ENCODE measurements at regions not wholly inside any gene's neighbourhood (a gene's known extent, or its start where the extent isn't known, plus 50 kb on each side); places are given as distances from the start of the nearest gene placed in this dataset.

DNA sequence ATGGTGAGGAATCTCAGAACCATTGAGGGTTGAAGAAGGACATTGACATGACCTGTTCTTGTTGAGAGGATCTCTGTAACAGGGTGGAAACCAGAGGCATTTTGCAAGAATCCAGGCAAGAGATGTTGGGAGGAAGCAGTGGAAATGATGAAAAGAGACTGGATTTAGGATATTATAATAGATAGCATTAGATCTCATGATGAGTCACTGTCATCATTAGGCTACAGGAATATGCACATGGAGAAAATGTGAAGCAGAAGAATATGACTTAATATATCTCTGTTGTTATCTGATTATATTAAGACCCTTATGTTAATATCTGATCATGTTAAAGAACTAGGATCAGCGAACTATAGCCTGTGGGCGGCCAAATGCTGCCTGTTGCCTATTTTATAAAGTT, 393.0 kb upstream of the MTPN start:
- H3K4me3 ChIP-seq = no peak overlapping the region
- H3K27me3 ChIP-seq = no peaks in the 10 kb centered on the region
- intact Hi-C loops (cut with DNase I) = no loop called here
- DNase-seq = no peak
- 93 to 95% methylated on average over 2 of the region's 2 CpGs for WGBS, 2 donors
- TF ChIP-seq, protein P1, sequence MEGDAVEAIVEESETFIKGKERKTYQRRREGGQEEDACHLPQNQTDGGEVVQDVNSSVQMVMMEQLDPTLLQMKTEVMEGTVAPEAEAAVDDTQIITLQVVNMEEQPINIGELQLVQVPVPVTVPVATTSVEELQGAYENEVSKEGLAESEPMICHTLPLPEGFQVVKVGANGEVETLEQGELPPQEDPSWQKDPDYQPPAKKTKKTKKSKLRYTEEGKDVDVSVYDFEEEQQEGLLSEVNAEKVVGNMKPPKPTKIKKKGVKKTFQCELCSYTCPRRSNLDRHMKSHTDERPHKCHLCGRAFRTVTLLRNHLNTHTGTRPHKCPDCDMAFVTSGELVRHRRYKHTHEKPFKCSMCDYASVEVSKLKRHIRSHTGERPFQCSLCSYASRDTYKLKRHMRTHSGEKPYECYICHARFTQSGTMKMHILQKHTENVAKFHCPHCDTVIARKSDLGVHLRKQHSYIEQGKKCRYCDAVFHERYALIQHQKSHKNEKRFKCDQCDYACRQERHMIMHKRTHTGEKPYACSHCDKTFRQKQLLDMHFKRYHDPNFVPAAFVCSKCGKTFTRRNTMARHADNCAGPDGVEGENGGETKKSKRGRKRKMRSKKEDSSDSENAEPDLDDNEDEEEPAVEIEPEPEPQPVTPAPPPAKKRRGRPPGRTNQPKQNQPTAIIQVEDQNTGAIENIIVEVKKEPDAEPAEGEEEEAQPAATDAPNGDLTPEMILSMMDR (IDR thresholded peaks at IDR 0.05) = no peak
- peaks cover 0 to 6% (median 0%) of the 10 kb centered on the region in 11 donors for H3K9me3 ChIP-seq
- H3K4me1 ChIP-seq = no peaks in the 10 kb centered on the region
- ATAC-seq = no peak
- no peak overlapping the region for H3K27ac ChIP-seq
- no peaks in the 10 kb centered on the region for H3K36me3 ChIP-seq

DNA sequence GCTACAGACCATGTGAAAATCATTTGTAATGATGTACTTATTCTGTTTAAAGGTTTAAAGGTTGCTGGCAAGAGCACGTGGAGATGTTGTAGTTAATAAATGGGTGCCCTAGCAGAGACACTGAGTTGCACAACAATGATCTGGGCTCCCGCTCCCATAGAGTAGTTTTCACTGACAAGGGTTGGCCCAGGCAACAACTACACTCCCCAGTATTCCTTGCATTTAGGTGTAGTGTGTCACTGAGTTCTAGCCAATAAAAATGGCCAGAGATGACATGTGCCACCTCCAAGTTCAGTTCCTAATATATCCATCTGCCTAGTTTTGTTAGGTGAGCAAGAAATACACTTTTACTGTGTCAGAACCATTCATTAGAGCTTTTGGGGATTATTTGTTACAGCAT, 392.1 kb upstream of the MTPN start:
- TF ChIP-seq, protein P1 (IDR thresholded peaks at IDR 0.05) = no peak
- no peak for ATAC-seq
- no peak overlapping the region for H3K27ac ChIP-seq

DNA sequence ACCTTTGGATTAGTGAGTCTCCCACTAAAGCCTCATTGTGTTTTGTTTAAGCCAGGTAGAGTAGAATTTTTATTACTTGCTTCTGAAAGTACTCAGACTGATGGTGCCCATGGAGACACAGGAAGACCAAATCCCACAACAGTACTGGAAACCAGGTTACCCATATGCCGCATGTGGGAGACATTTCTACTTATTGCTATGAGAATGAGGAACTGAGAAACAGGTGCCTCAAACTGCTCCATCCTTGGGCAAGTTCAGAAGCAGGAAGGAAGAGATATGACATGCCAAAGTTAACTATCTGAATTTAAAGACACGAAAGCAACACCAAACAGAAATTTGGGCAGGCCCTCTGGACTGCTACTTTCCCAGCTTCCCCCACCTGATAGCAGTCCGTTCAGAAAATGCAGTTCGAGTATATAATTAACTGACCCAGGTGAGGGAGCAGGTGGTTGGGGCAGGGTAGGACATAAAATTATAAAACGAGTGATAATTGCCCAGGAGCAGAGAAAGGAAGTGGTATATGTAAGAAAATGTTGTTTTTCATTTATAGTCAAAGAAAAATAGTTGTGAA, 382.3 kb upstream of the MTPN start:
- intact Hi-C loops (cut with DNase I) = no loop called here
- TF ChIP-seq, protein P1 (IDR thresholded peaks at IDR 0.05) = no peak
- no peak overlapping the region for H3K4me3 ChIP-seq
- no peaks in the 10 kb centered on the region for H3K36me3 ChIP-seq
- DNase-seq (no peak), ATAC-seq (no peak)
- H3K27ac ChIP-seq = no peak overlapping the region
- no peaks in the 10 kb centered on the region for H3K4me1 ChIP-seq
- no peaks in the 10 kb centered on the region for H3K27me3 ChIP-seq
- WGBS, 2 donors = 71 to 72% methylated on average over 5 of the region's 5 CpGs
- peaks cover 0 to 7% (median 0%) of the 10 kb centered on the region in 11 donors for H3K9me3 ChIP-seq

More for the DNA sequence above, 392.1 kb upstream of the MTPN start:
- Histone ChIP-seq H3K4me3 (no peak overlapping the region), H3K9me3 (peaks cover 0 to 6% (median 0%) of the 10 kb centered on the region in 11 donors), H3K4me1 (no peaks in the 10 kb centered on the region), H3K27me3 (no peaks in the 10 kb centered on the region), H3K36me3 (no peaks in the 10 kb centered on the region)
- 86 to 94% methylated on average over 2 of the region's 2 CpGs for WGBS, 2 donors
- DNase-seq = no peak
- intact Hi-C loops (cut with DNase I) = no loop called here

DNA sequence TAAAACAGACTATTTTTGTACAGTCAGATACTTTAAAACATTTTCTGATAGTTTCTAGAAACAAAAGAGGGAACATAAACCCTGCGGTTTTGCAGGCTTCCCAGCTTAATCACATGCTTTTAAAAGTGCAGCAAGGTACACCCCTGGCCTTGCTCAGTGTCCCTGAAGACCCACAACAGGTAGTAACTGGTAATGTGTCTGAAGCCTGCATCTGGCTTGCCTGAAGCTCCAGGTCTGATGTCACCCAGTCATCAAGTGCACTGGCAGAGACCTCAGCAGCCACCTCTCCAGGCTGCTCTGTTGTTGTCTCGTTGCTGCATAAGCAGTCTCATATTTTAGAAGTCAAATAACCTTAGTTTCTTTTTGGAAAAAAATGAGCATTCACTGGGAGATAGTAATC, 376.1 kb upstream of the MTPN start:
- intact Hi-C loops (cut with DNase I) = no loop called here
- TF ChIP-seq, protein P1 (IDR thresholded peaks at IDR 0.05) = no peak
- H3K4me3 ChIP-seq = no peak overlapping the region
- peaks cover 0 to 7% (median 0%) of the 10 kb centered on the region in 9 donors for H3K4me1 ChIP-seq
- no peaks in the 10 kb centered on the region for H3K36me3 ChIP-seq
- 69 to 71% methylated on average over 2 of the region's 2 CpGs for WGBS, 2 donors
- H3K27ac ChIP-seq = no peak overlapping the region
- DNase-seq = no peak
- no peaks in the 10 kb centered on the region for H3K9me3 ChIP-seq
- H3K27me3 ChIP-seq = no peaks in the 10 kb centered on the region
- no peak for ATAC-seq
